Vagina (tissue), 2 donors: ENCODE measurements at regions not wholly inside any gene's neighbourhood (a gene's known extent, or its start where the extent isn't known, plus 50 kb on each side); places are given as distances from the start of the nearest gene placed in this dataset.

Source experiments
- CTCF ChIP-seq, 3 experiments: fragments of 450-650 bp in 2 of 3; fragments of 200-600 bp in 1 of 3; sonication (generic) in 1 of 3; IDR thresholded peaks; one replicate each; pipeline ENCODE4 v1.5.1; 2017 to 2019; ENCODE audit warnings: antibody characterized with exemption in 3 of 3, mild to moderate bottlenecking in 2 of 3, moderate library complexity in 2 of 3
- POLR2A ChIP-seq, 2 donors: fragments of 450-650 bp; IDR thresholded peaks; one replicate each; pipeline ENCODE4 v1.6.1; 2017; ENCODE audit warnings: antibody characterized with exemption in 2 of 2, mild to moderate bottlenecking in 2 of 2, moderate library complexity in 2 of 2
- POLR2AphosphoS5 ChIP-seq, 2 donors: sonication (generic); formaldehyde crosslinking; IDR thresholded peaks; one replicate each; pipeline ENCODE4 v1.9.0; 2017; ENCODE audit warnings: antibody characterized with exemption in 2 of 2, mild to moderate bottlenecking in 2 of 2, low read depth in 1 of 2; ENCODE audit not compliant: insufficient read depth in 1 of 2

DNA sequence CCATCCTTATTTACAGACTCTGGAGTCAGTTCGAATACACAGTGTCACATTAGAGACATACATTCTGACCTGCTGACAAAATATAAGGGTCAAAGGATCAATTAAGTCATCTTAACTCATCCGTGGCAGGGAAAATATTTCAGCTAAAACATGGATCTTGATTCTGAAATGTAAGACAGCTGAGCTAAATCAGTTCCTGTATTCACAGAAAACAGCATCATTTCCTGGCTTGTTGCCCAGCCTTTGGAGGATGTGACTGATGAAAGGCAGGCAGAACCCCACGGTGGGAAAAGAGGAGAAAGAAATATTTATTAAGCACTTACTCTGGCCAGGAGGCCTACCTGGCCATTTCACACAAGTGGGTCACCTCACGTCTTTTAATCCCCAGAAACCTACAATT is 101.9 kb downstream of the GAS2L3 start:
- TF ChIP-seq CTCF (IDR thresholded peaks at IDR 0.05) (no peak), POLR2AphosphoS5 (IDR thresholded peaks at IDR 0.05; ENCODE audit: insufficient read depth in 1 of 2, low read depth in 1 of 2) (no peak), POLR2A (IDR thresholded peaks at IDR 0.05) (no peak)
